A549 (cell line): ENCODE measurements at regions not wholly inside any gene's neighbourhood (a gene's known extent, or its start where the extent isn't known, plus 50 kb on each side); places are given as distances from the start of the nearest gene placed in this dataset.

ENCODE experiments used
- BHLHE40 ChIP-seq: IDR thresholded peaks from 2 replicates; pipeline ENCODE4 v1.6.1; 2012; ENCODE audit warnings: low read depth, low read length, inconsistent platforms
- CHD2 ChIP-seq: fragments of 150-350 bp; IDR thresholded peaks from 2 replicates; pipeline ENCODE4 v1.6.1; 2014; ENCODE audit warnings: low read length; ENCODE audit not compliant: partially characterized antibody
- EP300 ChIP-seq, 2 experiments: fragments of >200 bp; sonication (Bioruptor Twin); formaldehyde crosslinking; IDR thresholded peaks; 2 replicates in 1 of 2; 3 replicates in 1 of 2; pipeline ENCODE4 v1.6.1; 2016 to 2017
- FOSL2 ChIP-seq, 2 experiments: fragments of 450-650 bp in 1 of 2; fragments of >200 bp in 1 of 2; sonication (Bioruptor Twin) in 1 of 2; formaldehyde crosslinking; IDR thresholded peaks; 2 replicates each; pipeline versions ENCODE4 v1.5.0 to v1.6.1; 2016 to 2020; ENCODE audit warnings: mild to moderate bottlenecking in 1 of 2, moderate library complexity in 1 of 2
- HMGXB4 ChIP-seq: fragments of 250-450 bp; sonication (Bioruptor Pico); IDR thresholded peaks from 2 replicates; pipeline ENCODE4 v1.5.0; 2021; ENCODE audit warnings: mild to moderate bottlenecking, moderate library complexity, borderline replicate concordance
- HOXA7 ChIP-seq: fragments of 250-450 bp; sonication (Bioruptor Pico); IDR thresholded peaks from 2 replicates; pipeline ENCODE4 v1.5.0; 2020; ENCODE audit warnings: mild to moderate bottlenecking, moderate library complexity
- JUN ChIP-seq, 2 experiments: fragments of >200 bp; sonication (Bioruptor Twin); formaldehyde crosslinking; IDR thresholded peaks; 2 replicates in 1 of 2; 3 replicates in 1 of 2; pipeline ENCODE4 v1.6.1; 2016 to 2017
- POLR2A ChIP-seq: IDR thresholded peaks from 2 replicates; pipeline ENCODE4 v1.6.1; 2012; ENCODE audit warnings: mild to moderate bottlenecking, low read length
- RAD21 ChIP-seq, 2 experiments: fragments of >200 bp in 1 of 2; sonication (Bioruptor Twin) in 1 of 2; formaldehyde crosslinking in 1 of 2; IDR thresholded peaks in 1 of 2; conservative IDR thresholded peaks in 1 of 2; 2 replicates in 1 of 2; 3 replicates in 1 of 2; pipeline ENCODE4 v1.6.1; 2012 to 2018; ENCODE audit warnings: inconsistent platforms in 1 of 2
- RCOR1 ChIP-seq: fragments of 150-350 bp; IDR thresholded peaks from 2 replicates; pipeline ENCODE4 v1.6.1; 2014; ENCODE audit warnings: antibody characterized with exemption, low read length, low read depth
- RNF2 ChIP-seq: fragments of 200-600 bp; sonication (generic); IDR thresholded peaks from 2 replicates; pipeline ENCODE4 v1.6.1; 2016; ENCODE audit warnings: low read depth, mild to moderate bottlenecking, antibody characterized with exemption, moderate library complexity, borderline replicate concordance
- TF ChIP-seq, protein P1 (sequence below): fragments of >200 bp; sonication (Bioruptor Twin); formaldehyde crosslinking; IDR thresholded peaks from 3 replicates; pipeline ENCODE4 v1.5.1; 2016
- TF ChIP-seq, protein P2 (sequence below): IDR thresholded peaks from 2 replicates; pipeline ENCODE4 v1.6.1; 2012

DNA sequence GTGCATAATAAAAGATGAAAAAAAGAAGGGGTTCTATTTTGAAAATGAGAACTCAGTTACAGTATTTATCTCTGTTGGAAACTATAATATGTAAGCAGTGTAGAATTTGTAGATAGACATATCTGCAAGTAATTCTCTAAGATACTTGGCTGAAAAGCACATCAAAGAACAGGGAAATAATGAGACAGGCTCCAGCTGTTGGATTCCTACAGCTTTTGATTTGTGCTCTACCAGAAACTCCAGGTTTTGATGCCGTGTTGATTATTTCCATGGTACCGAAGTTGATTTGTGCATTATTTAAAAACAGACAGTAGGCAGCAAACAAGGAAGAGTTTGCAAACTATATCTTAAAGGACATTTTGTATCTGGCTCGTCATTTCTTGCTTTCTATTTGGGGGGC lies 2098.7 kb upstream of the WWC1 start:
- TF ChIP-seq POLR2A: no peak
- TF ChIP-seq HMGXB4: no peak
- TF ChIP-seq HOXA7 (CRISPR knock-in tag): no peak
- TF ChIP-seq EP300 (IDR thresholded peaks at IDR 0.05): no peak
- TF ChIP-seq, protein P1, sequence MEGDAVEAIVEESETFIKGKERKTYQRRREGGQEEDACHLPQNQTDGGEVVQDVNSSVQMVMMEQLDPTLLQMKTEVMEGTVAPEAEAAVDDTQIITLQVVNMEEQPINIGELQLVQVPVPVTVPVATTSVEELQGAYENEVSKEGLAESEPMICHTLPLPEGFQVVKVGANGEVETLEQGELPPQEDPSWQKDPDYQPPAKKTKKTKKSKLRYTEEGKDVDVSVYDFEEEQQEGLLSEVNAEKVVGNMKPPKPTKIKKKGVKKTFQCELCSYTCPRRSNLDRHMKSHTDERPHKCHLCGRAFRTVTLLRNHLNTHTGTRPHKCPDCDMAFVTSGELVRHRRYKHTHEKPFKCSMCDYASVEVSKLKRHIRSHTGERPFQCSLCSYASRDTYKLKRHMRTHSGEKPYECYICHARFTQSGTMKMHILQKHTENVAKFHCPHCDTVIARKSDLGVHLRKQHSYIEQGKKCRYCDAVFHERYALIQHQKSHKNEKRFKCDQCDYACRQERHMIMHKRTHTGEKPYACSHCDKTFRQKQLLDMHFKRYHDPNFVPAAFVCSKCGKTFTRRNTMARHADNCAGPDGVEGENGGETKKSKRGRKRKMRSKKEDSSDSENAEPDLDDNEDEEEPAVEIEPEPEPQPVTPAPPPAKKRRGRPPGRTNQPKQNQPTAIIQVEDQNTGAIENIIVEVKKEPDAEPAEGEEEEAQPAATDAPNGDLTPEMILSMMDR: no peak
- TF ChIP-seq FOSL2 (IDR thresholded peaks at IDR 0.05): no peak
- TF ChIP-seq FOSL2 (CRISPR knock-in tag; IDR thresholded peaks at IDR 0.05): no peak
- TF ChIP-seq, protein P2, sequence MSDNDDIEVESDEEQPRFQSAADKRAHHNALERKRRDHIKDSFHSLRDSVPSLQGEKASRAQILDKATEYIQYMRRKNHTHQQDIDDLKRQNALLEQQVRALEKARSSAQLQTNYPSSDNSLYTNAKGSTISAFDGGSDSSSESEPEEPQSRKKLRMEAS: no peak
- no peak for TF ChIP-seq RCOR1
- TF ChIP-seq BHLHE40: no peak
- TF ChIP-seq JUN (IDR thresholded peaks at IDR 0.05): no peak
- no peak for TF ChIP-seq RNF2
- no peak for TF ChIP-seq CHD2
- no peak for TF ChIP-seq RAD21 (conservative IDR thresholded peaks at IDR 0.05 in 1 of 2, IDR thresholded peaks at IDR 0.05 in 1 of 2)
